Dermis blood vessel endothelial cell (primary cell): ENCODE measurements at regions not wholly inside any gene's neighbourhood (a gene's known extent, or its start where the extent isn't known, plus 50 kb on each side); places are given as distances from the start of the nearest gene placed in this dataset.

Experiments used
- DNase-seq: peaks from one replicate; pipeline ENCODE4 v3.0.0; 2010

DNA sequence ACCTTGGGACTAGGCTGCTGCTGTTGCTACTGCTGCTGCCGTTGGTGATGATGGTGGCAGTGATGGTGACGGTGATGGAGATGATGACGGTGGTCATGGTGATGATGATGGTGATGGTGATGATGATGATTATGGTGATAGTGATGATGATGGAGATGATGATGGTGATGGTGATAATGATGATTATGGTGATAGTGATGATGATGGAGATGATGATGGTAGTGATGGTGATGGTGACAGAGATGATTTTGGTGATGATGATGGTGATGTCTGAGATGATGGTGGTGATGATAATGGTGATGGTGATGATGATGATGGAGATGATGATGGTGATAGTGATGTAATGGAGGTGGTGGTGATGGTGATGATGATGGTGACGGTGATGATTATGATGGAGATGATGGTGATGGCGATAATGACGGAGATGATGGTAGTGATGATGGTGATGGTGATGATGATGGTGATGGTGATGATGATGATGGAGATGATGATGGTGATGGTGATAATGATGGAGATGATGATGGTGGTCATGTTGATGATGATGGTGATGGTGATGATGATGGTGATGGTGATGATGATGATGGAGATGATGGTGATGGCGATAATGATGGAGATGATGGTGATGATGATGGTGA lies 156.8 kb upstream of the PWP1 start:
- no peak for DNase-seq

DNA sequence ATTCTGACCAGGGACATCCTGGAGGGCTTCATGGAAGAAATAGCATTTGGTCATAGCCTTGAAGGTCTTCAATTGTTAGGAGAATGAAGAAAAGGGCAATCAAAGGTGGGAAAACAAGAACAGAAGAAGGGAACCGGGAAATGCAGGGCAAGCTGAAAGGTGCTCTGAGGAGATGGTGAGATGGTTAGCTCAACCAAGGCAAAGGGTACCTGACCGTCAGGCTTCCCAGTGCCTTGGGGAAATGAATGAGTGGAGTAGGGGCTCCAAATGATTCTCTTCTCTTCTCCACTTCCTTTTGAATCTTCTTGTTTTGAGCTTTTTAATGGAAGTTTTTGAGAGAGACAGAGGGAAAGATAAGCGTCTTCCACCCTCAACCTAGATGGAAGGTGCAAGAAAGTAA lies 155.6 kb upstream of the PWP1 start:
- no peak for DNase-seq

DNA sequence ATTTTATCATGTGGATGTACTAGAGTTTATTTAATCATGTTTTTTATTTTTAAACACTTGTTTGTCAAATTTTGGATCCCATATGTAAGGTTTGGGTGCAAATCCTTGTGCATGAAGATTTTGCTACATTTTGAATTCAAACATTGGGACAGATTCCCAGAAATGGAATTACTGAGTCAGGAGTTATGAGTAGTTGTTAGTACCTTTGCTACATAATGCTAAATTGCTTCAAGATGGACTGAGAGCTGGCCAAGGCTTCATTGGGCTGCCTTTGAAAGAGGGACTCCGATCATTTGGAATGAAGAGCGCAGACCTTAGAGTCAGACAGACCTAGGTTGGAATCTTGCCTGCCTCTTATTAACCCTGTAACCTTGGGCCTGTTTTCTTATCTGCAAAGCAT lies 154.9 kb upstream of the PWP1 start:
- no peak for DNase-seq

DNA sequence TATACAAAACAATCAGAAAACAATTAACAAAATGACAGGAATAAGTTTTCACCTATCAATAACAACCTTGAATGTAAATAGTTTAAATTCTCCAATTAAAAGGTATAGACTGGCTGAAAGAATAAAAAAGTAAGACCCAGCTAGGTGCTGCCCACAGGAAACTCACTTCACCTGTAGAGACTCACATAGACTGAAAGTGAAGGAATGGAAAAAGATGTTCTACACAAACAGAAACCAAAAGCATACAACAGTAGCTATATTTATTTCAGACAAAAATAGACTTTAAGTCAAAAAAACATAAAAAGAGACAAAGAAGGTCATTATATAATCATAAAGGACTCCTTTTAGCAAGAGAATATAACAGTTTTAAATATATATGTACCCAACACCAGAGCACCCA lies 152.4 kb upstream of the PWP1 start:
- no peak for DNase-seq

DNA sequence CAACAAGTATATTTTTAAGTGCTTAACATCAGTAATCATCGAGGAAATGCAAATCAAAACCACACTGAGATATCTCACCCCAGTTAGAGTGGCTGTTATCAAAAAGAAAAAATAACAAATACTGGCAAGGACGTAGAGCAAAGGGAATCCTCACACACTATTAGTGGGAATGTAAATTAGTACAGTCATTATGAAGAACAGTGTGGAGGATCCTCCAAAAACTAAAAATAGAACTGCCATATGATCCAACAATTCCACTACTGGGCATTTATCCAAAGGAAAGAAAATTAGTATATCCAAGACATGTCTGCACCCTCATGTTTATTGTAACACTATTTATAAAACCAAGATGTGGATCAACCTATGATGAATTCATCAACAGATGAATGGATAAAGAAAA lies 149.0 kb upstream of the PWP1 start:
- DNase-seq = no peak

DNA sequence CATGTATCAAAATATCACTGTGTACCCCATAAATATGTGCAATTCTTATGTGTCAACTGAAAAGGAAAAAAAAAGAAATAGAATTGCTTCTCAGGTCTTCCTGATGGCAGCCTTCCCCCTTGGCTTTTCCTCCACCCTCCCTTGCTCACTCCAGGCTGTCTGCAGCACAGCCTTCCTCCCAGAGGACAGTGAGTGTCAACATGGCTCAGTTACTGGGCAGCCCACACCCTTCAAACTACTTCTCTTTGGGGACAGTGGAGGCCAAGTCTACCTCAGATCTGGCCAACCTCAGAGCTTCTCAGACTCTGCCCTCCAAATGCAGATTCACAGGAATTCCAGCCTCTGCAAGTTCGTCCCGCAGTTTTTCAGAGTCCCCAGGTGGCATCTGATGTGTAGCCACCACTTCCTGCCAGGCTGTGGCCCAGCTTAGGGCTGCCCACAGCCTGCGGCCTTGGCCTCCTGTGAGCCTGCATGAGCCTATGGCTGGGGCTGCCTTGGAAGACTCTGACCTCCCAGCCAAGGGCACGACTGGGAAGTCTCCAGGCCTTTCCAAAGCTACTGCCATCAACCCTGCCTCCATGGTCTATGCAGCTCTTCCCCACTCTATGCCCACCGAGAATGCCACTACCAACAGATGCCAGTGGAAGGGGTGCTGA lies 148.0 kb upstream of the PWP1 start:
- no peak for DNase-seq

DNA sequence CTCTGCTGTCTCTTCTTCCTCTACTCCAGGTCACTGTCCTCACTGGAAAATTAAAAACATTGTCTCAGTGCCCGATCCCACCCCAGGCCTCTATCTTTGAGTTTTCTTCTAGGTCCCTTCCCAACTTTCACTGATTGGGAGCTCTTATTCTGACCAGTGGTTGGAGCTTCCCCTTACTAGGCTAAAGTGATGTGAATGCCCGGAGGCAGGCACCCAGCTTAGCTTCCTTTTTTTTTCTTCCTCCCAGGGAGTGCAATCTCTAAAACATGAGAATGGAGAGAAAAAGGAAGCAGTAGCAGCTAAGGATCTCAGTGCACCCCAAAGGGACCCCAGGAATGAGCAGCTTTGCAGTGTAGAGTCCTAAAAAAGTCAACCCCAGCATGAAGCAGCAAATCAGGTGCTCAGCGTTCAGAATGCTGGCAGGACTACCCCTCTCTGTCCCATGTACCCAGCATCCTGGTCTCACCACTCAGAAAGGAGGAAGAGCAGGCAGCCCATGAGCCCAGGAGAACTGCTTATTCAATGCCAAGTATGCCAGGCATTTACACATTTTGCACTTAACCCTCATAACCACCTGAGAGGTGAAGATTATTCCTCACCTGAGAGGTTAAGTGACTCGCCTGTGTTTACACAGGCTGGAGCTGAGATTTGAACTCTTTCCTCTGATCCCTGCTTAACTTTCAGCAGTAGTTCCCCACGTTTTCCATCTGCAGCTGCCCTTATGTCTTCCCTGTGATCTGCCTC lies 146.2 kb upstream of the PWP1 start:
- DNase-seq = no peak

DNA sequence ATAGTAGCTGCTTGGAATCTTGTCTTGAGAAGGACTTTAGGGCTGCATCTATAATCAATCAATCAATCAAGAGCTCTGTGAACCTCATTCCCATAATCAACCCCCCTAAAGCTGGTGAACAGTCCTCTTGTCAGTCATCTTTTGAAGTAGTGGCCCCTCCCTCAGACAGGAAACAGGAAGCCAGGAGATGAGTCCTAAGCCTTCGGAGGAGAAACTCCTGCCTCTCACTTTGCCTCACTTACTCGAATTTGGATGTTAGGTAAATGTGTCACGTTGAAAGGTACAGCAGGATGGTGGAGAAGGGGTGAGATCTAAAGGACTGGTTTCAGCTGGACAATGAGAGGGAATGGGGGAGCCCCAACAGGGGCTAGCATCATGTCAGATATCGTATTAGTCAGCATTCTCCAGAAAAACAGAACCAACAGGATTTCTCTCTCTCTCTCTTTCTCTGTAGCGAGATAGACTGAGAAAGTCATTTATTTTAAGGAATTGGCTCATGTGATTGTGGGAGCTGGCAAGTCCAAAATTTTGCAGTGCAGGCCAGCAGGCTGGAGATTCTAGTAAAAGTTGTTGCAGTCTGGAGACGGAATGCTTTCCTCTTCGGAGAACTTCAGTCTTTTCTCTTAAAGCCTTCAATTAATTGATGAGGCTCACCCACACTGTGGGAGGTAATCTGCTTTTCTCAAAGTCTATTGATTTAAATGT lies 144.4 kb upstream of the PWP1 start:
- DNase-seq = no peak

DNA sequence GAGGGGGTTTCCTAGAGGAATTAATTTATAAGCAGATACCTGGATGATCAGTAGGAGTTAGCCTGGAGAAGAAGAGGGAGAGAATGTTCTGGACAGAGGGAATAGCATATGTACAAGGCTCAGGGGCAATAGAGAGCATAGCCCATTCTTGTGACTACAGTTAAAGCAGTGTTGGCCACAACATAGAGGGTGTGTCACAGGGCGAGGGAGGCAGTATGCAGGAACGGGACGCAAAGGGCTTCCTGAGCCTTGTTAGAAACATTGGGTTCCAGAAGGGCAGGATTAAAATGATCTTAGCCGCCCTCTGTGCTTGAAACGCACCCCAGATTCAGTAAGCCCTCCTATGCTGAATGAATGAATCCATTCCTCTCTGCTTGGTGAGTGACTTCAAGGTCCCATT lies 142.2 kb upstream of the PWP1 start:
- DNase-seq = no peak

DNA sequence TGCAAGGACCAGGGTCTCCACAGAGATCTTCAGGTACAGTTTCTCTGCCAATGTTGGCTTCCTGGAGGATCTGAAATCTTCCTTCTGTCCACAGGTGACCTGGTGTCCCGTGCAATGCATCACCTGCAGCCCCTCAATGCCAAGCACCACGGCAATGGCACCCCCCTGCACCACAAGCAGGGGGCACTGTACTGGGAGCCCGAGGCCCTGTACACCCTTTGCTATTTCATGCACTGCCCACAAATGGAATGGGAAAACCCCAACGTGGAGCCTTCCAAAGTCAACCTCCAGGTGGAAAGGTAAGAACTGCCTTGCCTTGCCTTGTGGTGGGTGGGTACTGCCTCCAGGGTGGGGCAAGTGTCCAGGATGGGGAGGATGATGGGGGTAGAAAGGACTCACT lies 141.8 kb upstream of the PWP1 start:
- no peak for DNase-seq

DNA sequence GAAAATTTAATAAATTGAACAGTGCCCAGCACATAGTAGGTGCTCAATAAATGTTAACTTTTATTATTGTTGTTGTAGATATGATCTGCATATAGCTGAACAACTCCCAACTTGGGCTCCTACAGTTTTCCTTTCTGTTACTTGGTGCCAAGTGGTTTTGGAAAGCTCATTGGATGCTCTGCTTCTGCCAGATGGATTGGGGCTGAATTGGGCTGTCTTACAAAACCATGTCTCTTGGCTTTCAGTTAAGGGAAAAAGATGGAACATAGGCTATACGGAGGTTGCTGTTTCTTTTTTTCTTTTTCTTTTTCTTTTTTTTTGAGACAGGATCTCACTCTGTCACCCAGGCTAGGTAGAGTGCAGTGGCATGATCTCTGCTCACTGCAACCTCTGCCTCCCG lies 140.7 kb upstream of the PWP1 start:
- no peak for DNase-seq

DNA sequence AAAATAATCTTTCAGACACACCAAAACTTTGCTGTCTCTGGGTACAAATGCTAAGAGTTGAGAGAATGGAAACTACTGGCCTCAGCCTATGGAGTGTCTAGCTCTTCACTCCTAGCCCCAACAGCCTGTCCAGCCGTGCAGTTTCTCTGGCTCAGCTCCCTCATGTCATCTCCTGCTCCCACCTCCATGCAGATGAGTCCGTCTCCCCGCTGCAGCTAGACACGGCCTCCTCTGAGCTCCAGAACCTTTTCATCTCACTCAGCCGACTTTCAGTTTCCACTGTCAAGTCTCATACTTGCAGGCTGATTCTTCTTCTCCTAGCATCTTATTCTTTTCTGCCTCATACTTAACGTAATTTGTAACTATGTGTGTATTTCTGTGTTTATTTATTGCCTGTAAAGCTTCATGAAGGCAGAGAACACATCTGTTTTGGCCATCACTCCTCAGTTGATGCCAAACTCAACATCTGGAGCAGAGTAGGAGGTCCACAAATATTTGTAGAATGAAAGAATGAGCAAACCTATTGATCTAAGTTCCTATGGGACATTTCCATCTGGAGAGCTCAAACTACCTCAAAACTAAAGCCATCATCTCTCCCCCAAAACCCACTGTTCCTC lies 139.8 kb upstream of the PWP1 start:
- no peak for DNase-seq

DNA sequence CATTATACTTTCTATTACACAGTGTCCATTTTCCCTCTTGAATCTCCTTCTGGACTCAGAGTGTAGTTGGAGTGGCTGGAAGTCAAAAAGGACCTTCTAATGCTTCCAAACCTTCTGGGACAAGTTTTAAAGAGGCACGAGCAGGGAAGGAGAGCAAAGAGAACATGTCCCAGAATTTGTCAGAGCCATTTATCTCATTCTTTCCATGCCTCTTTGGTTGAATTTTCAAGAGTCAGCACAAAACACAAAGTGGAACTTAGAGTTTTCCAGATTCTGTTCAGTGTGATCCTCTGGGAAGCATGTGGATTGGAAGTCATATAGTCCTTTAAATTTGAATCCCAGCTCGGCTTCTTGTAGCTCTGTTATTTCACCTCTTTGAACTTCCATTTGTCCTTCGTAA lies 138.2 kb upstream of the PWP1 start:
- no peak for DNase-seq

DNA sequence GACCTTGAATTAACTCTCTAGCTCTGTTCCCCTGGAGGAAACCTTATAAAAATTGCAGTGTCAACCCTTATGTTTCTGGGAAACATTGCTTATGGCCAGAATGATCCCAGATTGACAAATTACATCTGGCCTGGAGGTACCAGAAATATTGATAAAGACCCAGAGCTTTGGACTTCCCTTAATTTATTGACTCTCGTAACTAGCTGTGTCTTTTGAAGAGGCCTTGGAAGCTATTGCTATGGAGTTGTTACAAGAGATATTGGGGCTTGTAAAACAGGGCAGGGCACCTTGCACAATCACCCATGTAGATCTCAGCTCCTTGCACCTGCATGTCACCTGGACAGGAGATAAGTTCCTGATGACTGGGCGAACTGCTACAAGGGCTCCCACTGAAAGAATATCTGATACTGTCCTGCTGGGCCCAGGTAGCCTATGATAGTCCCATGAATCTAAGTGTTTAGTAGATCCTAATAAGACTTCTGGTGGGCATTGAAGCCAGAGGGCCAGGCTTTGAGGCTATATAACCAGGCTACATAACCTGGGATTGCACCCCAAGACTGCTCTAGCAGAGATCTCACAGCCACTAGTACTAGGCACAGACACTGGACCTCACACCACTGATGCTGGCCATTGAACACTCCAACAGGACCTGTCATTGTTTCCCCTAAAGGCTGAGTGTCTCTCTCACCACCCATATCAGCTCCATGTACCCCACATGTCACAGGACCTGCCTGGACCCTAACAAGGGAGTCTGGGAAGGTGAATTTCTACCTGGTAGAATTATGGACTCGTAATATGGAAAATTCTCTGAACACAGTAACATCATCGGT lies 135.7 kb upstream of the PWP1 start:
- no peak for DNase-seq

DNA sequence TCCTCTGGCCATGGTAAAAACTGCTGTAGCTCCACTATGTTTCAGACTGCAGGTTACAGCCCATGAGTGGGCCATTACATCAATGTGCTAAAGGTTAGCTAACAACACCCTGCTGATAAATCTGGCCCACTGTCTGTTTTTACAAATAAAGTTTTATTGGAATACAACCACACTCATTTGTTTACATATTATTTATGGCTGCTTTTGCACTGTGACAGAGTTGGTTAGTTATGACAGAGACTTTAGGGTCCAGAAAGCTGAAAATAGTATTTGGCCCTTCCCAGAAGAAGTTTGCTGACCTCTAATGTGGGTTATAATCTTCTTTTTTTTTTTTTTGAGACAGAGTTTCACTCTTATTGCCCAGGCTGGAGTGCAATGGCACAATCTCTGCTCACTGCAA lies 134.2 kb upstream of the PWP1 start:
- no peak for DNase-seq

DNA sequence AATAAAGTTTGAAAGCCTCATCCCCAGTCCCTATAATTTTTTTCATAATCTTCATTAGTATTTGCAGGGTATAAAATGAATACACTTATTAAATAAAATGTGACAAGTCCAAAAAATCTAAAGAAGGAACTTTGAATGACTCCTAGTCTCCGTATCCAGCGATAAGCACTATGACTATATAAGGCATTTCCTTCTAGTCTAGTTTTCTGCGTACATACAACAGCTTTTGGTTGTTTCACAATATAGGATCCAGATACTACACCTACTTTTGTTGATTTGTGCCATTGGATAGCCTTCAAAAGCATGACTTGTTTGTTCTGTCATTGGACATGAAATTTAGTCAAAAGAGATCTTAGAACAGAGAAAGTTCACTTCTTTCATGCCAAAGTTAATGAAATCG lies 133.3 kb upstream of the PWP1 start:
- no peak for DNase-seq

DNA sequence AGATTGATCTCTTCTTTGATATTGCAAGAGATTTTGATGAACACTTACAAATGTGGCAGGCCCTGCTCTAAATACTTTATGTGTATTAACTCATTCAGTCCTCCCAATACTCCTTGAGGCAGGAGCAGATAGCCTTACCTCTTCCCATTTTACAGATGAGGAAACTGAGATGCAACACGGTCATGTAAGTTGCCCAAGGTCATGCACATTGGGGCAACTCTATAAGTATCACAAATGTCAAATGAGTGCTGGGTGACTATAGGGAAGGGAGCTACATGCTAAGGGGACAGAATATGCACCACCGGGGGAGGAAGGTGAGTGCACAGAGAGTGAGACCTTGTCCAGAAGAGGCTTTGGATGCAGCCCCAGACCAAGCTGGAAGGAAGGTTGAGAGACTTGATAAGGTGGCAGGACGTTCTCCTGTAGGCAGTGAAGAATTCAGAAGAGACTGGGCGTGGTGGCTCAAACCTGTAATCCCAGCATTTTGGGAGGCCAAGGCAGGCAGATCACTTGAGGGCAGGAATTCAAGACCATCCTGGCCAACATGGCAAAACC lies 132.3 kb upstream of the PWP1 start:
- DNase-seq = no peak

DNA sequence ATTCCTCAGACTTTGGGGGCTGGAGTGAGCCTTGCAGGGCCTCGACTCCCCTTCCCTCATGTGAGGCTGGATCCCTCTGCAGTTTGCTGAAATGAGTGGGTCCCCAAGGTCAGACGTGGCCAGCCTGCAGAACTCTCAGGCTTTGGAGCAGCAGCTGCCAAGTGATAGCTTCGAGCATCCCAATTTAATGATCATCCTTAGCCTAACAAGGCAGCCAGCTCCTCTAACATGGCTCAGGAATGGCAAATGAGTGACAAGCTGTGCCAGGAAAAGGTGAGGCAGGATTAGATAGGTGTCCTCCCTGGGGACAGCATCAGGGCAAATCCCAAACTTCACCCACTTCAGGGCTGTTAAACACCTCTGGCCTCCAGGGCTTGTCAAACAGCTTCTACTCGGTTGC lies 130.7 kb upstream of the PWP1 start:
- no peak for DNase-seq

DNA sequence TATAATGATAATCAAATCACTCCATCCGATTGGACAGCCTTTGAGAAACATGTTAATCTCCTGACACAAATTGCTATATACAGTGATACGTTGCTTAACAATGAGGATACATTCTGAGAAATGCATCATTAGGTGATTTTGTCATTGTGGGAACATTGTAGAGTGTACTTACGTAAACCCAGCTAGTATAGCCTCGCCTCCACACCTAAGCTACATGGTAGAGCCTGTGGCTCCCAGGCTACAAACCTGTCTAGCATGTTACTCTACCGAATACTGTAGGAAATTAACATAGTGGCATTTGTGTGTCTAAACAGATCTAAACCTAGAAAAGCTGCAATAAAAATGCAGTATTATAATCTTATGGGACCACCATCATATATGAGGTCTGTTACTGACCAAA lies 128.6 kb upstream of the PWP1 start:
- DNase-seq = no peak

DNA sequence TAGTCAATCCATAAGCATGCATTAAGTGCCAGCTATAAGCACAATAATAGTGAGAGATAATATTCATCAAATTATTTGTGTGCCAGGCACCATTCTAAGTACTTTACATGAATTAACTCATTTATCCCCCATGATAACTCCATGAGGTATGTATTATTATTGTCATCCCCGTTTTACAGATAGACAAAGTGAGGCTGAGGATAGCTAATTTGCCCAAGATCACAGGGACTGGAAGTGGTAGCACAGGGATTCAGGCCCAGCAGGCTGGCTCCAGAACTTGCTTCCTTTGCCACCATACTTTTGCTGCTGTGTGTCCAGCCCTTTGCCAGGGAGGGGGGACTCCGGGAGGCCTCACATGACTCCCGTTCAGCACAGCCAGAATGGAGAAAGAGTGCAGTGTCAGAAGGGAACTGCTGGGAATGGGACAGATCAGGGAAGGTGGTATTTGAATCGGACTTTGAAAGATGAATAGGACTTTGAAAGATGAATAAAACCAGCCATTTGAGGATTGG lies 128.0 kb upstream of the PWP1 start:
- no peak for DNase-seq

DNA sequence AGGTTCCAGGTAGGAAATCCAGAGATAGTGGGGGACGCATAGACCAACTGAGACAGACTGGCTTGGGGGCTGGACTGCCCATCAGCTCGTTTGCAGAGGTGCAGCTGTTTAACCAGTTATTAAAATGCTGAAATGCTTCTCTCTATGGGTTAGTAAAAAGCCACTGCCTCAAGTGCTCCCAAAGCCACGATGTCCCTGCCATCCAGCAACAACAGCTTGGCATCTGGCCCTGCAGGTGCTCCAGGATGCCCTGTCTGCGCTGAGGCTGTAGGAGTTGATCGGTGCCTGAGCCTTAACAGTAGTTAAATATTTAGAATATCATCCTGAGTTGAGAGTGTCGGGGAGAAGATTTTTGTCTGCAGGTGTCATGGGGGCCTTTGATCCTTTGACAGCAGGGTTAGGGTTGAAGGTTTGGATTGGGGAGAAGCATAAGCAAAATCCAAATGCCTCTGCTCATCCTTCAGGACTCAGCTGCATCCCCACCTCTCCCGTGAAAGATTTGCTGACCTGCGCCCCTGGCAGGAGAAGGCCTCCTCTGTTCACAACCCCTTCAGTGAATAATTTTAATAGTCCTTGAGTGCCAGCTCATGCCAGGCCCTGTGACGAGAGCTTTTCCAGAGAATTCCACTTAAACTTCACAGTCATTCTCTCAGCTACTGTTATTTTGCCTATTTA lies 127.3 kb upstream of the PWP1 start:
- no peak for DNase-seq
